ENCODE measurements at regions not wholly inside any gene's neighbourhood (a gene's known extent, or its start where the extent isn't known, plus 50 kb on each side); places are given as distances from the start of the nearest gene placed in this dataset.
"Not testable (repeated sequence)": the region's sequence is repeated elsewhere in the genome, so short reads cannot be mapped to it uniquely, and the experiment has no call there.

DNA sequence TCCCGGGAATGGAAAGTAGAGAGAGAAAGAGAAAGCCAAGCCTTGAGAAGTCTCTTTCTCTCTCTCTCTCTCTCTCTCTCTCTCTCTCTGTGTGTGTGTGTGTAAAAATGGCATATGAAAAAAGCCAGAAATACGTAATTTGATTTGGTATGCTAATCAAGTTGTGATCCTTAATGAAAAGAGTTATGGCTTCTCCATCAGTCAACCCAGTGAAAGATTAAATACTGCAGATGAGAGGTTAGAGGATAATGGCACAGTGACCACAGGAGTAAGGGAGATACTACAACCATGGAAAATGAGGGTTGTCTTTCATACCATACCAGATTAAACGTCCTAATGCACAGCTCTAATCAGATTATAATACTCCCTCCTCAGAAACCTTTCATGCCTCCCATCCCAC is 193.5 kb upstream of the SOX2 start:
- no peak for DNase-seq

DNA sequence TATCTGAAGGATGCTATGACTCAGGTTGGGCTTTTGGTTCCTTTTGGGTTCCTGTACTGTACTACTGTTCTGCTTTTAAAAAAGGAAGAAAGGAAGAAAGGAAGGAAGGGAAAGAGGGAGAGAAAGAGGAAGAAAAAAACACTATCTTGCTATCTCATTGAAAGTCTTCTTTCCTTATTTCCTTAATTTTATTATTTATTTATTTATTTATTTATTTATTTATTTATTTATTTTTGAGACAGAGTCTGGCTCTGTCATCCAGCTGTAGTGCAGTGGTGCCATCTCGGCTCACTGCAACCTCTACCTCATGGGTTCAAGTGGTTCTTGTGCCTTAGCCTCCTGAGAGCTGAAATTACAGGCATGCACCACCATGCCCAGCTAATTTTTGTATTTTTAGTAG is 198.9 kb upstream of the SOX2 start:
- DNase-seq = no peak

DNA sequence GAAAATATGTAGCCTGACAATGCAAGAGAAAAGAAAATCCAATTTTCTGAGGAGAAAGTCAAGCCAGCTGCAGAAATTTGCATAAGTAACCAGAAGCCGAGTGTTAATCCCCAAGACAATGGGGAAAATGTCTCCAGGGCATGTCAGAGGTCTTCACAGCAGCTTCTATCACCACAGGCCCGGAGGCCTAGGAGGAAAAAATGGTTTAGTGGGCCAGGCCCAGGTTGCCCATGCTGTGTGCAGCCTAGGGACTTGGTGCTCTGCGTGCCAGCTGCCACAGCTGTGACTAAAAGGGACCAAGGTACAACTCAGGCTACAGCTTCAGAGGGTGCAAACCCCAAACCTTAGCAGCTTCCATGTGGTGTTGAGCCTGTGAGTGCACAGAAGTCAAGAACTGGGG is 201.2 kb upstream of the SOX2 start:
- DNase-seq = no peak

DNA sequence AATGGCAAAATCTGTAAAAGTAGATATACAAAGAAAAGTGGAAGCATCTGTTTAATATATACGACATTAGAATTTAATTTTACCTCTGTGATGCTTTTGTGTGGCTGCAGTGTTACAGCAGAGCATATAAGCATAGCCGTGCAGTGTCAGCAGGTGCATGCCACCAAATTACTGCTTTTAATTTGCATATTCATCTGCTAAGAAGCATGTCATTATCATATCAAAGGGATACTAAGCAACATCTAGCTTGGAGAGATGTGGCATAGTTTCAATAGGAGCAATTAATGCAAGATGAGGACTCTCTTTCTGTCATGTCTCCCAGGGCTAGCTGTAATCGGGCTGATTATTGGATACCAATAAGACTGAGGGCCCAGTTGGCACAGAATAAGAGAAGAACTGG is 214.4 kb upstream of the SOX2 start:
- no peak for DNase-seq

DNA sequence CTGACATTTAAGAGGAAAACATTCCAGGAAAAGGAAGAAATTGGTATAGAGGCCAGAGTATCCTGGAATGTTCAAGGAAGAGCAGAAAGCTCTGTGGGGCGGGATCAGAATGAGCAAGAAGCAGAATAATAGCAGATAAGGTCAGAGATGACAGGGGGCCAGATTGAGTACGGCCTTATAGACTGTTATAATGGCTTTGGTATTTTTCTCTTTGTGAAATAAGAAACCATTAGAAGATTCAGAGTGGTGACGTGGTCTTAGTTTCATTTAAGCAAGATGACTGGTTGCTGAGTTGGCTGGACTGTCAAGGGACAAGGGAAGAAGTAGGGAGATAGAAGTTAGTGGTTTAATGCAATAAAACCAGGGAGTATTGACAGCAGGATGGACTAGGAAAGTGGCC is 218.3 kb upstream of the SOX2 start:
- no peak for DNase-seq

DNA sequence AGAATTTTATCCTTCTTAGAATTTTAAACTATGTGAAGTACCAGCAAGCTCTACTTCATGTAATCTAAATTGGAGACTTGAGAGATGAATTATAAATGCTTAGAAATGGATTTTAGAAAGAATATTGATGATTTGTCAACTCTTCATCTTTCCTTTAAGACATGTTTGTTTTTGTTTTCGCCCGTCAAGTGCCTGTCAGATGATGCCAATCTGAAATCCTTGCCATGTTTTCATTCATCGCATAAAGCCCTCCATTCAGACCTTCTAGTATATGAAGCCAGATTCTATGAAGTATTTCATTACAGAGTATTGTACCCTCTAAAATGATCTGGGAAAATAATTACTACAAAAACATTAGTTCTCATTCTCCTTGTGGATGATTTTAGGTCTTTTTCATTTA is 223.2 kb upstream of the SOX2 start:
- DNase-seq = no peak

DNA sequence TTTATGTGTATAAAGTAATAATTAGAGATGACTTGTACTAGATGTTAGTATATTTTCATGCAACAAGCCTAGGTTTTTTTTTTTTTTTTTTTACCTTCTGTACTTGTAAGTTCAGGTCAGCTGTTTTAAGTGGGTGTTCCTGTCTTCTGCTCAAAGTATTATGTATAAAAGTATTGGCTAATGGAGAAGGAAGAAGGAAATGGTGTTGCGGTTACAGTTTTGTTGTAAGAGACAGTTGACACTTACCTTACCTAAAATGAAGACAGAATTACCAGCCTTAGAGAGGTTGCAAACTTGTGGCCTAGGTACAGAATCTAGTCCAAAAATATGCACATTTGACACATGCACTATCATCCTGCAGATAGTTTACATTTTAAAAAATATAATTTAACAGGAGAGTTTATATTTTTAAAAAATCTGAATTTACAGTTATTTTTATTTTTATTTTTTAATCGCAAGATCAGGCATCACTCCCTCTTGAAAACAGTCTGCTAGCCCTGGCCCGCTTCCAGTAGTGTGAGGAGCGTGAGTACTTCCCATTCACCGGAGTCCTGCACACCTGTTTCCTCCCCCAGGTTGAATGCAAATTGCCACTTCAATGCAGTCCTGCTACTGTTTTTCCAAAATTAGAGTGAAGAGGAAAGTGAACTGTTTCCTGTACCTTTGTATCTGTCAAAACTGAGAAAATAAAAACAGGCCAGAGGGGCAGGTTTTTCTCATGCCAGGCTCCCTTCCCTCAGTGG is 224.3 kb upstream of the SOX2 start:
- DNase-seq = no peak

DNA sequence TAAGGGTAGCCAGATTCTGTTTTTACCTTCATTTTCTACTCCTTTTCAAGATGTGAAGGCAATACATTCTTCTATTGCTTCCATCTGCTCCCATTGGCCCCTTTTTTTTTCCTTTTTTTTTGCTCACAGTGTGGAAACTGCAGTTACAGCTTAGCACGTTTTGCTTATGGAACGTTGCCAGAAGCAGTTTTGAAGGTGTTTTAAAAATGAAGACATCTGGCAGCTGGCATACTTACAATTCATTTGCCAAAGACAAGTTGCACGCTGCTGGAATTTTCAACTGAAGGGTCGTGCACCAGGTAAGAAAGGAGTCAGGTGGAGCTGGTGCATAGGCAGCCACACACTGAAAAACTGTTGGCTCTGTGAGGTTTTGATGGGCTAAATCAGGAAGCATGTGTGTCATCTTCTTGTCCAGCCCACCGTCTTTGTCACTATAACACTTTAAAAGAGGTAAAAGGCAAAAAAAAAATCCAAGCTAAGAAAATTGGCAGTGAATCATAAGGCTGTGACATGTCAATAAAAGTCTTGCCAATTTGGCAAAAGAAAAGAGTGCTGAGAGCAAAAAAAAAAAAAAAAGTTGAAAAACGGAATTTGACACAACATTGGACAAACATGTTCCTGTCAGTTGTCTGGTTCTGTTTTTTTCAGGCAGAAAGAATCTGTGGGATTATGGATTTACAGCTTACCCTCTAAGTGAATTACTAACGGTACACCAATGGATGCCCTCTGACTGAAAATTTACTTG is 225.4 kb upstream of the SOX2 start:
- no peak for DNase-seq

DNA sequence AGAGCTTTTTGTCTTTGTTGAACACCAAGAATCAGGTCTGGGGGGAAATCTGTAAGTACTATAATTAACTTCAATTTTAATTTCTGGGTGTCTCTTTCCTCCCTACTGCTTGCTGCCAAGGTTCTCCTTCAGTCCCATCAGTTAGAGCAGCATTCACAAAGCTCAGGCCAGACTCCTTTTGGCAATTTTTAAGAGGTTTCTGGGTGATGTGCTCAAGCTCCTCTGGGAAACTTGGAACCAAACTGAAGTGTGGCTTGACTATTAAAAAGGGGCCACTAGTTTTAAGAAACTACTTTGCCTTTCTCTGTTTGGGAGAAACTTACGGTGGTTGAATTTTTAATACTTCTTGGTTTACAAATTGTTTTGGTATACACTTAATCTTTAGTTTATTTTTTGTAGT is 227.7 kb upstream of the SOX2 start:
- DNase-seq = no peak

DNA sequence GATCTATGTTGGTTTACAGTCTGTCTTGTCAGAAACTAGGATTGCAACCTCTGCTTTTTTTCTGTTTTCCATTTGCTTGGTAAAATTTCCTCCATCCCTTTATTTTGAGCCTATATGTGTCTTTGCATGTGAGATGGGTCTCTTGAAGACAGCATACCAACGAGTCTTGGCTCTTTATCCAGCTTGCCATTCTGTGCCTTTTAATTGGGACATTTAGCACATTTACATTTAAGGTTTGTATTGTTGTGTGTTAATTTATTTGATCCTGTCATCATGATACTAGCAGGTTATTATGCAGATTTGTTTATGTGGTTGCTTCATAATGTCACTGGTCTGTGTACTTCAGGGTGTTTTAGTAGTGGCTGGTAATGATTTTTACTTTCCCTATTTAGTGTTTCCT is 236.6 kb upstream of the SOX2 start:
- DNase-seq = not testable (repeated sequence)

DNA sequence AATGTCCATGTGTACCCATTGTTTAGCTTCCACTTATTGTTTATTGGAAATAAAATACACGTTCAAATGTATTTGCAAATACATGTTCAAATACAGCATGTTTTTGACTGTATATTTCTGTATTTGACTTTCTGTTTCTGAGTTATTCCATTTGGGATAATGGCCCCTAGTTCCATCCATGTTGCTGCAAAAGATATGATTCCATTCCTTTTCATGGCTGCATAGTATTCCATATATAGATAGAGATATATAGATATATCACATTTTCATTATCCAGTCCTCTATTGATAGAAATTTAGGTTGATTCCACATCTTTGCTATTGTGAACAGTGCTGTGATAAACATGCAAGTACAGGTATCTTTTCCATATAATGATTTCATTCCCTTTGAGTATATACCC is 241.4 kb upstream of the SOX2 start:
- no peak for DNase-seq

DNA sequence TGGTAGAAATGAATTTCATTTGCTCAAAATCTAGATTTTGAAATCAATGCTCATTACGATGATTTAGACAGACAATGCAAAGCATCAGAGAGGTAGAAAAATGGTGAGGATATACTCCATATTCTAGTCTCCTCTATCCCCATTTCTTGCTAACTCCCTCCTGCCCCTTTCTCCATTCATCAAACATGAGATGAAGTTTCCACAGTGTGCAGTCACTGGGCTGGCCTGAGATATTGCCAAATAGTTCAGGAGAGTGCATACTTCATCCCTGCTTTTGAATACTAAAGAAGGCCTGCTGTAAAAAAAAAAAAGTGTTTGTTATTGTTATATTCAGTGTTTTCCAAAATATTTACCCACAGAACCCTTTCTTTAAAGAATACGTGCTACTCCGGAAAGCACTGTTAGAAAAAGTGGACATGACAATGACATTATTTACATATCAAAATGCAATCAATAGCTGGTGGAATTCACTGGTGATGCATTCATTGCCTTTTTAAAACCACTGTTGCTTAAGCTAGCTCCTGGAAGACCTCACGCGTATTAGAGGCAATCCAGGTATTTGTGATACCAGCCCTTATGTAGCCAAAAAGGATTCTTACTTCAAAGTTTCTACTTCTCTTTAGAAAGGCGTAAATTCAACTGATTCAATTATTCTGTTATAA is 247.6 kb upstream of the SOX2 start:
- DNase-seq = no peak

DNA sequence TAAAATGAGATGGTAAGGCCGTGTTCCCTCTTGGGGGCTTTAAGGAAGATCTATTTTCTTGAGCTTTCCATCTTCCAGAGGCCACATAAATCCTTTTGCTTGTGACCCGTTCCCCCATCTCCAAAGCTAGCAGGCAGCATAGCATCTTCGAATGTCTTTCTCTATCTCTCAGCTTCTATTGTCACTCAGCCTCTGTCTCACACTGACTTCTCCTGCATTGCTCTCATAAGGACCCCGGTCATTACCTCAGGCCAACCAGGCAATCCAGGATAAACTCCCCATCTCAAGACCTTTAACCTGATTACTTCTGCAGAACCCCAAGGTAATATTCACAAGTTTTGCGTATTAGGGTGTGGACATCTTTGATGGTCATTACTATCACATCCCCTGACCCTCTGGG is 250.3 kb upstream of the SOX2 start:
- DNase-seq = no peak

DNA sequence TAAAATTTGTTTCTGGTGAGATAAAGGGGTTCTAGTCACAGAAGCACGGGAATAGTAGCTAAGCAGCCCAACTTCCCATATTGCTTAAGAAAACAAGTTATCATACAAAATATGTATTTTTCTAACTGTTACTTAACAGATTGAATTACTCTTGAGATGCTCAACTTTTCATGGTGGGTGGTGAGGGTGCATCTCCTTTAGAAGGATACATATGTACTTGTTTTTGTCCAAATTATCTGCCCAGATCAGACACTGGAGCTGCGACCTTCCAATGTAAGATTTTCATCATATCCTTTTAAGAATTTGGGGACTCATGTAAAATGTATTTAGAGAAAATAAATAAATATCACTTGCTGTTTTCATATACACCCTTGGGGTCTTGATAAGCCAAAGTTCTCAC is 252.2 kb upstream of the SOX2 start:
- DNase-seq = no peak

DNA sequence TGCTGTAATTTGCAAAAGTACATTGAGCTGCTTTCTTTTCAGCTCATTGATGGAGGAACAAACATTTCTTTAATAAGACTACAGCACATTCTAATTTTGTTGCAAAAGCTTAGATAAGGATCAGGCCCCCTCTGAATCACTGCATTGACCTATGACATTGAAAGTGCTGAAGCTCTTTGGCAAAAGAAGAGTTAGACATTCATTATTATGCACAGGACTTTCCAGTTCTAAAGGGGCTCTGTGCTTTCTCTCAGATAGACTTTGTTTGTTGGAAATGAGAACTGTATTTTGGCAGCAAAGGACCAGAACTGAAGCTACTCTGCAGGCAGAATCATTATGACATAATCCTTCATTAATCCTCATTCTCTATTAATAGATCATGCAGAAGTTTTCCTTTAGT is 252.9 kb upstream of the SOX2 start:
- DNase-seq = no peak

DNA sequence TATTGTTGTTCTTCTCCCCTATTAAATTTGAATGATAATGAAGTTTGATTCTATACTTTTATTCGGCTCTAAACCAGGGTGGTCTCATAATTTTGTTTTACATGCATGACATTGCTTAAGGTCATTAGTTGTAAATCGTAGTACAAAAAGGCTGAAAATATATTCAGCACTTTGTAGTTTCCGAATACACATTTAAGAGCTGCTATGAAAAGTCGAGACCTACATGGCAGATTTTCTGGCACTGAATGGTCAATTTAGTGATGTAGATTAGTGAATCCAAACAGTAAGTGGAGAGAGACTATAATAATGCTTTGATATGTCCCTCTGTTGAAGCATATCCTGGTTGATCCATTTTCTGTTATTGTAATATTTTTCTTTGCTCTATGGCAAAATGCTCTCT is 254.0 kb upstream of the SOX2 start:
- DNase-seq = no peak

DNA sequence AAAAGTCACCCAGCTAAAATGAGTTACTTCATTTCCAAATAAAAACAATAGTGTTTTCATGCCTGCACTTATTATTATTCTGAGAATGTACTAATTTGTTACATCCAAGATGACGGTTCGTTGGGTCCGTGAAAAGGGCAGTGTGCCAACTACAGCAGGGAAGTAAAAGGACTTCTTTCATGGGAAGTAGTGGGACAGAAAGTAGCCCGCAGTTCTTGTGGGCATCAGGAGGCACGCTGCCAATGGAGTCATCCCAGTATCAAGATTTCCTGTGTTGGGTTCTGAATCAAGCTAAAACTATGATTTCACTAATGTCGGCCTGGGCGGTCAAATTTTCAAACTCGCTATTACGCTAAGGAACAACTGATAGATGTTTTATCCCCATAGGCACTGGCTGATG is 254.5 kb upstream of the SOX2 start:
- no peak for DNase-seq

DNA sequence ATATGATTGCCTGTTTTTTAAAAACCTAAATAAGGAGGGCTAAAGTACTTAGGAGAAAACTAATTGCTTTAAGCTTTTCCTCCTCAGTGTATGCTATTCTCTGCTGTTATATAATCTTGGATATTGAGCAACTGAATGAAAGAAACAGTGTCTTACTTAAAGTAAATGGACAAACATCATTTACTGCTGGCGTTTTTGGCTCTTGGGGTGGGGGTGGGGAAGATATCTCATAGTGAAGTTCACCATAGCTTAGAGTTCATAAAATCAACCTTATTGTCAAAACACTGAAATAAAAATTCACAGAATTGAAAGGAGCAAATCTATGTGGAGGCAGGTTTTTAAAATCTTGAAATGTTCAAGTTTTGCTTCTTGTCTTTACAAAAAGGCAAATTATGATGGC is 256.4 kb upstream of the SOX2 start:
- no peak for DNase-seq

DNA sequence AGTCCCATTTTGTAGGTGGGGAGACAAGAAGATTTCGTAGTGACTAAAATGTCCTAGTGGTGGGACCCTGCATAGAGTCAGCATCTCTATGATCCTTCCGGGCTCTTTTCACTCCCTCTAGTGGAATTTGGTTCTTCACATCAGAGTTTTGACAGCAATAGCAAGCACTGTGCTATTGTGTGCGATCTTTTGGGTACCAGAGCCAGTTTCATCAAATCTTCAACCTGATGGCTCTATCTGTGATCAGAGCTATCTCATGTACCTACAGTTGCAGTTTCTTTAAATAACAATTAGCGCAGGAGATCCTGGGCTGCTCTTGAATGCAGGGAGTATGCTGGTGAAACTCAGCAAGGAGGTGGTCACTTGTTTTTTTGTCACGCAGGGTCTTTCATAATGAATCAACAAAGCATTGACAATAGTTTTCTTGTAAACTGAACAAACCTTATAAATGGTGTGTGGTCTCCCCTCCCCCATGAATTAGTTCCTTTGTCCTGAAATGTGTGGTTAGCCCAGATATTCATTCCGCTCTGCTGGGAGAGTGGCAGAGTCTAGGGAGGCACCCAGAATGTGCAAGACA is 257.2 kb upstream of the SOX2 start:
- DNase-seq = no peak

DNA sequence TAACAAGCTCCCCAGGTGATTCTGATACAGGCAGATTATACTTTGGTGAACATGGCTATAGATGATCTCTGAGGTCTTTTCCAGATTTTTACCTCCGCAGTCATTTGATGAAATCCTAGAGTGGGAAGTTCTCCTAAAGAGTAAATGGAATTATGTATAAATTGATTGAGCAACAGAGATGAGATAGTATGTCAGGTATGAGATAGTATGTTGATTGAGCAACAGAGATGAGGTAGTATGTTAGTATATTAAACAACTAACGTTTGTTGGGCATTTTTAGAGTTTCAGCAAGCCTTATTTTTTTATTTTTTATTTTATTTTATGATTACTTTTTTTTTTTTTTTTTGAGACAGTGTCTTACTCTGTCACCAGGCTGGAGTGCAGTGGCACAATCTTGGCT is 265.0 kb upstream of the SOX2 start:
- no peak for DNase-seq

DNA sequence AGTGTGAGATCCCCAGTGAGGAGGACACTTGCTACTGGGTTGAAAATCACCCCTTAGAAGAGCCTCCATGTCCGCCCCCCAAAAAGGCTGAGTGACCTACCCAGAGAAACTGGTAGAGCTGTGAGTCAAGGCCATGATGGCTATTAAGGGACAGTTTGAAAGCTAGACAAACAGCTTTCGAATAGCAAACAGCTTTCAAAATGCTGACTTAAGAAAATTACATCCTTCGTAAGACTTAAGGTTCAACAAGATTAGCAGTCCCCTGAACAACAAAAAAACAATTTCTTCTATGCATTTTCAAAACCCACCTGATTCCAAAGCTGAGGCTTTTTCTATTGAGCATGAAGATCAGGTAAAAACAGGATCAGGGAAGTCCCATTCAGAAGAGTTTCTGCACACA is 269.7 kb upstream of the SOX2 start:
- DNase-seq = no peak

DNA sequence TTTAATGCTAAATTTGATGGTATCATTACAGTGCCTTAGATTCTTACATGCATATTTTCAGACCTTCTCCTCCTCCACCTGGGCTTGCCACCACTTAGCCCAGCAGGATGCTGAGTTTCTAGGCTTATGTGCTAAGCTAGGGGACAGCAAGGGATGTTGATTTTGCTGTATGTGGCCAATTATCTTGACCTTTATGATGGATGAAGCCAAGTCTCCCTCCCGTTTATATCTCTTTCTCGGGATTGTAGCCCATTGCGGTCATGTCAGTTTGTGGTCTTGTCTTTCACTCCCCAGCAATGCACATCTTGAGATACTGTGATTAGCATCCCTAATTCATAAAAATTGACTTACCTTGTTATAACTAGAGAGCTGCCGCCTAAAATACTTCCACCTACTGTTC is 278.7 kb upstream of the SOX2 start:
- DNase-seq = no peak

DNA sequence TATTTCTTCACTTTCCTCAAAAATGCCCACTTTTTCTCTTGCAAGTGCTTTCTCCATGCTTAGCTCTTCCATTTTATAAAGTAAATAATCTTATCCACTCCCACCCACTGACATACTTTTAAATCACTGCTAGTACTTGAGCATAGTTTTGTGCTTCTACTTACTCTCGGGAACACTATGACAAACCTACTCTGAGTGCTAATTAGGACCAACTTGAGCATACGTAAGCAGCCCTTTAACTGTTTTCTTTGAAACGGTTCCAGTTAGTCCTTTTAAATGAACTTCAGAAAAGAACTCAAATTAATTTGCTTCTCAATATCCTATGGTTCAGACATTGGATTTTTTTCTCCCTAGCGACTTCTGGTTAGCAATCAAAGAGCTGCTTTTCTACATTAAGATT is 280.0 kb upstream of the SOX2 start:
- DNase-seq = no peak

DNA sequence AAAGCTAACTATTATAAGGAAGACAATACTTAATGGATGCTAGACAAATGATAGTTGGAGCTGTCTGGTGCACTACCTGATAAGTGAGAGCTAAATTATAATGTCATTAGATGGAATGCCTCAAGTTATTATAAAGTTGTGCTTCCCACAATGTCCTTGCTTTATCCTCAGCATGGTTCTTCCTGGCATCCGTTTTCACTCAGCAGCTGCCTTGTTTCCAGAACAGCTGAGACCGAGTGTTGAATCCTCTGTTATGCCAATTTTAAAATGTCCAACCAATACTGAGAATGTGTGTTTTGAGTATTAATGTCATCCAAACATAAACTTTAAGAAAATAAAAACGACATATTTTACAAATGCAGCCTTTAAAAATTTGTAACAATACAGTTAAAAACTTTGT is 286.7 kb upstream of the SOX2 start:
- DNase-seq = no peak

Data from CD4-positive, alpha-beta T cell treated with Interleukin-12 subunit alpha and Interleukin-12 subunit beta, for 1 hour (primary cell).